ENCODE measurements at regions not wholly inside any gene's neighbourhood (a gene's known extent, or its start where the extent isn't known, plus 50 kb on each side); places are given as distances from the start of the nearest gene placed in this dataset.

DNA sequence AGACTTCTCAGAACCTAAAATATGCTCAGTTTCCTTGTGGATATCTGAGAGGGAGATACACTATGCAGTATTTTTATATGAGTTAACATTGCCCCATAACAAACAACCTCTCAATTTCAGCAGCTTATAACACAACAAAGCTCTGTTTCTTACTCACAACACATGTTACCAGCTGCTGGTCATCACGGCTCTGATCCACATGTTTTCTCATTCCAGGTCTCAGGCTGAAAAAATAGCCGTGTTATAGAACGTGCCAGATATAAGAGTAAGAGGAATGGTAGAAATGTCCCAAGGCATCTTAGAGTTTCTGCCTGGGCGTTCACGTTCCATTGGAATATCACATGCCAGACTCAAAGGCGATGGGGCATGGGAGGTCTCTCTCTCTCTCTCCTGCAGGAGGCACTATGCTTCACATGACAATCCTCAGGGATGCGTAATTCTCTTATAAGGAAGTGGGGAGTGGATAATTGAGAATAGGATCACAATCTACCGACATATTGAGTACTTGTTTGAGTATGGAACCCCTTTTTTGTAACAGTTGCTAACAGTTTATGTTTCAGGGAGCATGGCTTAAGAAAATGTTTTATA lies 246.6 kb downstream of the NHLRC3 start:
- no peak for DNase-seq

Data from fibroblast of skin of scalp (primary cell).